K562 (cell line): ENCODE measurements at regions not wholly inside any gene's neighbourhood (a gene's known extent, or its start where the extent isn't known, plus 50 kb on each side); places are given as distances from the start of the nearest gene placed in this dataset.
A peak's percentile ranks its signal among the peaks of the same experiment; 100 is the strongest.

Experiments
- ATF3 ChIP-seq, 2 experiments: fragments of 450-650 bp in 1 of 2; sonication (generic) in 1 of 2; formaldehyde crosslinking in 1 of 2; IDR thresholded peaks in 1 of 2; conservative IDR thresholded peaks in 1 of 2; 2 replicates each; pipeline versions ENCODE4 v1.6.1 to v1.8.1; 2016 to 2023; ENCODE audit warnings: mild to moderate bottlenecking in 2 of 2, moderate library complexity in 2 of 2, inconsistent platforms in 1 of 2, missing genetic modification reagents in 1 of 2
- CTCF ChIP-seq, 3 experiments: IDR thresholded peaks in 2 of 3; conservative IDR thresholded peaks in 1 of 3; 2 replicates each; pipeline ENCODE4 v1.5.1; 2011 to 2012; ENCODE audit warnings: low read length in 3 of 3, mild to moderate bottlenecking in 3 of 3, control low read depth in 2 of 3, improper control_type of control experiment in 1 of 3, inconsistent platforms in 1 of 3, low read depth in 1 of 3, mixed read lengths in 1 of 3, moderate library complexity in 1 of 3; ENCODE audit not compliant: insufficient read depth in 2 of 3
- ETV6 ChIP-seq, 3 experiments: fragments of 150-350 bp in 1 of 3; sonication (generic) in 1 of 3; formaldehyde crosslinking in 1 of 3; IDR thresholded peaks; 2 replicates each; pipeline versions ENCODE4 v1.6.1 to v1.8.0; 2014 to 2022; ENCODE audit warnings: borderline replicate concordance in 2 of 3, low read depth in 2 of 3, antibody characterized with exemption in 1 of 3, low read length in 1 of 3, mild to moderate bottlenecking in 1 of 3, missing genetic modification reagents in 1 of 3
- HMGN3 ChIP-seq: IDR thresholded peaks from 2 replicates; pipeline ENCODE4 v1.6.1; 2011; ENCODE audit warnings: borderline replicate concordance, low read depth, mild to moderate bottlenecking, mixed read lengths, low read length; ENCODE audit not compliant: insufficient read length; ENCODE audit errors: extremely low read depth
- NCOA2 ChIP-seq, 2 experiments: fragments of 450-650 bp; IDR thresholded peaks; 2 replicates each; pipeline ENCODE4 v1.6.1; 2018; ENCODE audit warnings: mild to moderate bottlenecking in 2 of 2, moderate library complexity in 1 of 2; ENCODE audit not compliant: partially characterized antibody in 2 of 2
- SIN3A ChIP-seq, 2 experiments: fragments of 150-350 bp in 1 of 2; IDR thresholded peaks; 2 replicates each; pipeline ENCODE4 v1.6.1; 2011 to 2016; ENCODE audit warnings: borderline replicate concordance in 2 of 2, low read depth in 2 of 2, low read length in 2 of 2, mild to moderate bottlenecking in 2 of 2, moderate library complexity in 2 of 2; ENCODE audit not compliant: control insufficient read depth in 1 of 2
- TRIM28 ChIP-seq: fragments of 450-650 bp; IDR thresholded peaks from 2 replicates; pipeline ENCODE4 v1.6.1; 2017
- USF2 ChIP-seq: sonication (generic); formaldehyde crosslinking; IDR thresholded peaks from 2 replicates; pipeline ENCODE4 v1.5.0; 2020; ENCODE audit warnings: missing genetic modification reagents
- ZBTB8A ChIP-seq: fragments of 450-650 bp; IDR thresholded peaks from 2 replicates; pipeline ENCODE4 v1.6.1; 2018; ENCODE audit warnings: mild to moderate bottlenecking, moderate library complexity; ENCODE audit not compliant: partially characterized antibody
- ZNF263 ChIP-seq: sonication (generic); formaldehyde crosslinking; IDR thresholded peaks from 2 replicates; pipeline ENCODE4 v1.8.0; 2022; ENCODE audit warnings: mild to moderate bottlenecking, missing genetic modification reagents, borderline replicate concordance
- ZNF354B ChIP-seq: fragments of 250-450 bp; sonication (Bioruptor Pico); IDR thresholded peaks from 2 replicates; pipeline ENCODE4 v1.4.0; 2020

GRCh38 chr22:49690454-49690853 is 137.2 kb downstream of the BRD1 start:
- TF ChIP-seq HMGN3 (no peak), ZNF354B (CRISPR knock-in tag) (no peak), SIN3A (IDR thresholded peaks at IDR 0.05; ENCODE audit: borderline replicate concordance in 2 of 2, control insufficient read depth in 1 of 2, low read depth in 2 of 2, low read length in 2 of 2) (no peak), CTCF (IDR thresholded peaks at IDR 0.05 in 2 of 3, conservative IDR thresholded peaks at IDR 0.05 in 1 of 3; ENCODE audit: insufficient read depth in 2 of 3, low read depth in 1 of 3, low read length in 3 of 3) (no peak), ATF3 (IDR thresholded peaks at IDR 0.05) (no peak), ATF3 (CRISPR knock-in tag; conservative IDR thresholded peaks at IDR 0.05) (no peak), USF2 (CRISPR knock-in tag) (no peak), NCOA2 (IDR thresholded peaks at IDR 0.05; ENCODE audit: partially characterized antibody in 2 of 2) (no peak), TRIM28 (no peak), ZNF263 (peak; percentile 87), ZBTB8A (no peak), ETV6 (IDR thresholded peaks at IDR 0.05; ENCODE audit: borderline replicate concordance in 1 of 2, low read depth in 2 of 2, low read length in 1 of 2) (no peak), ETV6 (CRISPR knock-in tag; IDR thresholded peaks at IDR 0.05; ENCODE audit: borderline replicate concordance) (no peak)
